ENCODE measurements at regions not wholly inside any gene's neighbourhood (a gene's known extent, or its start where the extent isn't known, plus 50 kb on each side); places are given as distances from the start of the nearest gene placed in this dataset.

DNA sequence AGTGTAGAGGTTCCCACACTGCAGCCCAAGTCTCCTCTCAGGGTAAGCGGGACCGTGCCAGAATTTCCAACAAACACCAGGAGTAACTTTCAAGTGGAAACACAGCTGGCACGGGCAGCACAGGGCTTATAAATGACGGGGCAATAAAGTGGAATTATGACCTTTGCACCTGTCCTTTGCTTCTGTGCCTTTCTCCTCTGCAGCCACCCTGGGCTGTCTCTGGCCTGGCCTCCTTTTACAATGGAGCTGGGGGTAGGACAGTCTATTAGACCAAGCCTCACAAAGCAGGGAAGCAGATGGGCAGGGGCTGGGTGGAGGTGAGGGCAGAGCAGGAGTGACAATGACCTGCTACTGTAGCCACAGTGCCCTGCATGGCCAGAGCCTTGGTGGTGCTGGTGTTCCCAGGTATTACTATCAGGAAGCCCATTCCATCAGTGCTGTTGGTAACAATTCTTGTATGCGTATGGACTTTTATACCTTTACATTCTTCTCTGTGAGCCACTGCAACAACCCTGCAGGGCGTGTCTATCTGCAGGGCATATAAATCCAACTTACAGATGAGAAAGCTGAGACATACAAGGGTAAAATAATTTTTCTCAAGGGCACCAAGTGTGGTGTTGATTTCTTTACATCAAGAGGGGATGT lies 387.8 kb downstream of the CTTN start:
- TF ChIP-seq, protein P1, sequence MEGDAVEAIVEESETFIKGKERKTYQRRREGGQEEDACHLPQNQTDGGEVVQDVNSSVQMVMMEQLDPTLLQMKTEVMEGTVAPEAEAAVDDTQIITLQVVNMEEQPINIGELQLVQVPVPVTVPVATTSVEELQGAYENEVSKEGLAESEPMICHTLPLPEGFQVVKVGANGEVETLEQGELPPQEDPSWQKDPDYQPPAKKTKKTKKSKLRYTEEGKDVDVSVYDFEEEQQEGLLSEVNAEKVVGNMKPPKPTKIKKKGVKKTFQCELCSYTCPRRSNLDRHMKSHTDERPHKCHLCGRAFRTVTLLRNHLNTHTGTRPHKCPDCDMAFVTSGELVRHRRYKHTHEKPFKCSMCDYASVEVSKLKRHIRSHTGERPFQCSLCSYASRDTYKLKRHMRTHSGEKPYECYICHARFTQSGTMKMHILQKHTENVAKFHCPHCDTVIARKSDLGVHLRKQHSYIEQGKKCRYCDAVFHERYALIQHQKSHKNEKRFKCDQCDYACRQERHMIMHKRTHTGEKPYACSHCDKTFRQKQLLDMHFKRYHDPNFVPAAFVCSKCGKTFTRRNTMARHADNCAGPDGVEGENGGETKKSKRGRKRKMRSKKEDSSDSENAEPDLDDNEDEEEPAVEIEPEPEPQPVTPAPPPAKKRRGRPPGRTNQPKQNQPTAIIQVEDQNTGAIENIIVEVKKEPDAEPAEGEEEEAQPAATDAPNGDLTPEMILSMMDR (IDR thresholded peaks at IDR 0.05; ENCODE audit: low read depth, low read length), result no peak
- no peaks in the 10 kb centered on the region for H3K27me3 ChIP-seq
- no peak for DNase-seq

DNA sequence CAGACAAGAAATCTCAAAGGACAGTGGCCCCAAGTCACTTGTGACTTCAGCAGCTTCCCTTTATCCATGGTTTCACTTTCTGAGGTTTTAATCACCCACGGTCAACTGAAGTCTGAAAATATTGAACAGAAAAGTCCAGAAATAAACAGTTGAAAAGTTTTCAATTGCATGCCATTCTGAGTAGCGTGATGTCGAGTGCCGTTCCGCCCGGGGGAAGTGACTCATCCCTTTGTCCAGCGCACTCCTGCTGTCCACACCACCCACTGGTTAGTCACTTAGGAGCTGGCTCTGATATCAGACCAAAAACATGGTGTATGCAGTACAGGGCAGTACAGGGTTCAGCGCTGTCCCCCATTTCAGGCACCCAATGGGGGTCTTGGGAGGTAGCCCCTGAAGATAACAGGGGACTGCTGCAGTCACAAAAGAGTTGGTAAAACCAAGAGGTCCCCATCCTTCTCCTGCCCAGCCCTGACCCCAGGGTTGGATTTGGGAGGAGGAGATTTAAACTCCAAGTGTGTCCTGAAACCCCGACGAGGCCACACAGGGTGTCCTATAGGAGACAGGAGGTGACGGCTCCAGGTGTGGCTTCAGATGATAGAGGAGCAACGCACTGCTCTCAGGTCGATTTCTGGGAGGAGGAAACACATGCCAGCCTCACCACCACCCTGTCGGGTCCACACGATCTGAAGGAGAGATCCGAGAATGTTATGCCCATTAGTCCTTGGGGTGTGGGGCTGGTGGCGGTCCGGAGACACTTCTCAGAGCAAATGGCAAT lies 390.1 kb downstream of the CTTN start:
- Histone ChIP-seq H3K9me3 (no peaks in the 10 kb centered on the region), H3K4me3 (ENCODE audit: low read depth, low read length) (no peak overlapping the region), H3K27me3 (no peaks in the 10 kb centered on the region), H3K4me1 (no peaks in the 10 kb centered on the region), H3K36me3 (no peaks in the 10 kb centered on the region)
- TF ChIP-seq, protein P1 (IDR thresholded peaks at IDR 0.05; ENCODE audit: low read depth, low read length), result no peak
- DNase-seq, result no peak

More for the DNA sequence above, 387.8 kb downstream of the CTTN start:
- Histone ChIP-seq H3K4me3 (ENCODE audit: low read depth, low read length) (no peak overlapping the region), H3K36me3 (no peaks in the 10 kb centered on the region), H3K4me1 (no peaks in the 10 kb centered on the region), H3K9me3 (no peaks in the 10 kb centered on the region)

DNA sequence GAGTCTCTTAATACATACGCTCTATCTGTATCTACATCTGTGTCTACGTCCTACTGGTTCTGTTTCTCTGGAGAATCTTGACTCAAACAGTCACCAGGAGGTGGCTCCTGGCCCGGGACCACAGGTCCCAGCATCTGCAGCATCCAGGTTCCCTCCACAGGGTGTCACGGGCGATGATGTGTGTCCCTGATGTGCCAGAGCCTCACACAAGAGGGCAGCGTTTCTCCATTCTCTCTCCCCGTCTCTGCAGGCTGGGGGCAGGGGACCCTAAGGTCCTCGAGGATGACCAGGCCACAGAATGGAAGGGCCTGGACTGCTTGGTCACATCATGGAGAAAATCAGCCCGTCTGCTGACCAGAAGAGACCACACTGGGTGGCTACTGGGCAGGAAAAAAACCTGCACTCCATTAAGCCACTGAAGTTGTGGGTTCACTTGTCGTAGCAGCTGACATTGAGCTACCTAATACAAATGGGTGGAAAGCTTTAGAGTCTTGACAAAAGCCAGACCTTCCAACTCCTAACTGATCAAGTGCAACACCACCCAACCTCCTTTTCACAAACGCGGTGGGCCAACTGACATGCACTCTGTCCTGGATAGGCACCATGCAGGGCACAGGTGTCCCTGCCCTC lies 392.5 kb downstream of the CTTN start:
- TF ChIP-seq, protein P1 (IDR thresholded peaks at IDR 0.05; ENCODE audit: low read depth, low read length), result no peak
- no peak overlapping the region for H3K4me3 ChIP-seq (ENCODE audit: low read depth, low read length)
- no peak for DNase-seq
- H3K4me1 ChIP-seq, result no peaks in the 10 kb centered on the region
- no peaks in the 10 kb centered on the region for H3K36me3 ChIP-seq
- no peaks in the 10 kb centered on the region for H3K27me3 ChIP-seq
- no peaks in the 10 kb centered on the region for H3K9me3 ChIP-seq

DNA sequence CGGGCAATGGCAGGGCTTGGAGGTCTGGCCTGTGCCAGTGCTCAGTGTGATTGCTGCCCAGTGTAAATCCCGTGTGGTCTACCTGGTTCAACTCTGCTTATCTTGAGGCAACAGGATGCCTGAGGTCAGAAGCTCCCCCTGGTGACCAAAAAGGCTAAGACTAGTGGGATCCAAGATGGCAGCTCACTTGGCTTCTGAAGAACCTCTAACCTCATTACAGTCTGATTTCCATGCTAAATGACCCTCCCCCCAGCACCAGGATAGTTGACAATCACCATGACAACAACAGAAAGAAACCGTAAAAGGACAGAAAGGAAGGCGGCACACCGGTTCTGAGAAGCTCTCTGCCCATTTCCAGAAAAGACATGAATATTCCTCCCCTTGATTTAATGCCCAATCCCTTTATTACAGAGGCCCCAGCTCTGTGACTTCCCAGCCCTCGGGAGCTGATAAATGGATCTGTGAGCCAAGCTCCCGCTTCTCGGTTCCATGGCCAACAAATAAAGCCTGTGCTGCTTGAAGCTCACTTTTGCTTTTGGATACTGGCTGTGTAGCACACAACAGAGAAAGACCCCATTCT lies 398.4 kb downstream of the CTTN start:
- Histone ChIP-seq H3K9me3 (no peaks in the 10 kb centered on the region), H3K36me3 (no peaks in the 10 kb centered on the region), H3K4me3 (ENCODE audit: low read depth, low read length) (no peak overlapping the region), H3K4me1 (no peaks in the 10 kb centered on the region), H3K27me3 (no peaks in the 10 kb centered on the region; the same call in 1 of the 2 replicates)
- DNase-seq, result no peak
- TF ChIP-seq, protein P1 (IDR thresholded peaks at IDR 0.05; ENCODE audit: low read depth, low read length), result peak; percentile 51; the same call in 1 of the 2 replicates

DNA sequence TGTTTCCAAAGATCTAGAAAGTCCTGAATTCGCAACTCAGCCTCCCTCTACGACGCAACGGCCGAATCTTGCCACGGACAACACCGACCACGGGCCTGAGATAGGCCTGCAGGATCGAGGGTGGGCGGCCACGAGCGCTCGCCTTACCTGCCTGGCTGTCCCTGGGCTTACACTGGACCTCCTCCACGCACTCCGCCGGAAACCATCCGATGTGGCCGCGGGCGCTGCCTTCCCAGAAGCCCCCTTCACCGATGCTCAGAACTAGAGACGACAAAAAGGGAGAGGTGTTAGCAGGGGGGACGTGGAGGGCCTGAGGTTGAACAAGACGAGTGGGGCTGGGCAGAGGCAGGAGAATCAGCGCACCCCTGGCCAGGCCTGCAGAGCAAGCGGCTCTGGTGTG lies 400.0 kb downstream of the CTTN start:
- TF ChIP-seq, protein P1 (IDR thresholded peaks at IDR 0.05; ENCODE audit: low read depth, low read length), result no peak

More for the DNA sequence above, 400.0 kb downstream of the CTTN start:
- no peak for DNase-seq
- H3K4me1 ChIP-seq, result no peaks in the 10 kb centered on the region
- no peak overlapping the region for H3K4me3 ChIP-seq (ENCODE audit: low read depth, low read length)
- no peaks in the 10 kb centered on the region for H3K9me3 ChIP-seq
- H3K27me3 ChIP-seq, result no peaks in the 10 kb centered on the region; the same call in 1 of the 2 replicates
- no peaks in the 10 kb centered on the region for H3K36me3 ChIP-seq

Measured in BE2C (cell line).